SK-N-SH treated with all-trans-retinoic acid at 6 μM for 48 hours (cell line): ENCODE measurements at regions not wholly inside any gene's neighbourhood (a gene's known extent, or its start where the extent isn't known, plus 50 kb on each side); places are given as distances from the start of the nearest gene placed in this dataset.

ENCODE experiments used
- ATAC-seq: fragments of 200-7000 bp; cut with Tn5 transposase; 3 replicates; pipeline ENCODE4 v1.9.1; 2020; ENCODE audit warnings: mild to moderate bottlenecking, moderate library complexity
- BACH2 ChIP-seq: fragments of 250-450 bp; sonication (Bioruptor Pico); IDR thresholded peaks from 2 replicates; pipeline ENCODE4 v1.9.0; 2021; ENCODE audit warnings: mild to moderate bottlenecking, borderline replicate concordance
- CREB5 ChIP-seq: fragments of 250-450 bp; sonication (Bioruptor Pico); IDR thresholded peaks from 2 replicates; pipeline ENCODE4 v1.5.1; 2020; ENCODE audit warnings: low read depth, mild to moderate bottlenecking, moderate library complexity
- CSDC2 ChIP-seq: fragments of 250-450 bp; sonication (Bioruptor Pico); IDR thresholded peaks from 2 replicates; pipeline ENCODE4 v1.5.0; 2020; ENCODE audit warnings: mild to moderate bottlenecking, moderate library complexity
- ESRRG ChIP-seq: fragments of 250-450 bp; sonication (Bioruptor Pico); IDR thresholded peaks from 2 replicates; pipeline ENCODE4 v1.6.1; 2021; ENCODE audit warnings: mild to moderate bottlenecking
- GLIS3 ChIP-seq: fragments of 250-450 bp; sonication (Bioruptor Pico); IDR thresholded peaks from 2 replicates; pipeline ENCODE4 v1.5.0; 2020; ENCODE audit warnings: mild to moderate bottlenecking, moderate library complexity
- ISL1 ChIP-seq: fragments of 250-450 bp; sonication (Bioruptor Pico); IDR thresholded peaks from 2 replicates; pipeline ENCODE4 v2.1.2; 2022; ENCODE audit warnings: mild to moderate bottlenecking, moderate library complexity
- PPARA ChIP-seq: fragments of 250-450 bp; sonication (Bioruptor Pico); IDR thresholded peaks from 2 replicates; pipeline ENCODE4 v1.5.0; 2020; ENCODE audit warnings: mild to moderate bottlenecking, borderline replicate concordance
- RARB ChIP-seq: fragments of 250-450 bp; sonication (Bioruptor Pico); IDR thresholded peaks from 2 replicates; pipeline ENCODE4 v1.8.0; 2021; ENCODE audit warnings: mild to moderate bottlenecking, moderate library complexity
- SNAI2 ChIP-seq: fragments of 250-450 bp; sonication (Bioruptor Pico); IDR thresholded peaks from 2 replicates; pipeline ENCODE4 v1.5.0; 2020; ENCODE audit warnings: mild to moderate bottlenecking, moderate library complexity
- TCF4 ChIP-seq: fragments of 250-450 bp; sonication (Bioruptor Pico); IDR thresholded peaks from 2 replicates; pipeline ENCODE4 v1.8.0; 2021; ENCODE audit warnings: mild to moderate bottlenecking, moderate library complexity, borderline replicate concordance
- TOX ChIP-seq: fragments of 250-450 bp; sonication (Bioruptor Pico); IDR thresholded peaks from 2 replicates; pipeline ENCODE4 v1.8.0; 2021; ENCODE audit warnings: mild to moderate bottlenecking, moderate library complexity, borderline replicate concordance
- ZFP3 ChIP-seq: fragments of 250-450 bp; sonication (Bioruptor Pico); IDR thresholded peaks from 2 replicates; pipeline ENCODE4 v1.5.0; 2020; ENCODE audit warnings: mild to moderate bottlenecking, moderate library complexity
- ZFP30 ChIP-seq: fragments of 450-650 bp; formaldehyde crosslinking; IDR thresholded peaks from 2 replicates; pipeline ENCODE4 v1.5.0; 2022; ENCODE audit warnings: mild to moderate bottlenecking, moderate library complexity
- ZNF565 ChIP-seq: fragments of 450-650 bp; formaldehyde crosslinking; conservative IDR thresholded peaks from 2 replicates; pipeline ENCODE4 v1.5.0; 2020; ENCODE audit warnings: low read depth, mild to moderate bottlenecking, moderate library complexity
- ZNF70 ChIP-seq: fragments of 450-650 bp; formaldehyde crosslinking; IDR thresholded peaks from 2 replicates; pipeline ENCODE4 v1.5.0; 2020; ENCODE audit warnings: mild to moderate bottlenecking, moderate library complexity
- ZNF8 ChIP-seq: fragments of 450-650 bp; formaldehyde crosslinking; IDR thresholded peaks from 2 replicates; pipeline ENCODE4 v1.5.0; 2020; ENCODE audit warnings: mild to moderate bottlenecking, moderate library complexity
- TF ChIP-seq, protein P1 (sequence below): fragments of 250-450 bp; sonication (Bioruptor Pico); IDR thresholded peaks from 2 replicates; pipeline ENCODE4 v1.8.0; 2021; ENCODE audit warnings: low read depth, mild to moderate bottlenecking, moderate library complexity, borderline replicate concordance
- TF ChIP-seq, protein P2 (sequence below): fragments of 250-450 bp; sonication (Bioruptor Pico); IDR thresholded peaks from 2 replicates; pipeline ENCODE4 v1.8.0; 2020; ENCODE audit warnings: mild to moderate bottlenecking, moderate library complexity, borderline replicate concordance
- TF ChIP-seq, protein P3 (sequence below): fragments of 250-450 bp; sonication (Bioruptor Pico); IDR thresholded peaks from 2 replicates; pipeline ENCODE4 v1.5.1; 2021; ENCODE audit warnings: mild to moderate bottlenecking, moderate library complexity

- TF ChIP-seq CSDC2 (CRISPR knock-in tag) = no peak
- no peak for TF ChIP-seq ESRRG (CRISPR knock-in tag)
- TF ChIP-seq ZNF8 (CRISPR knock-in tag) = no peak
- TF ChIP-seq TCF4 (CRISPR knock-in tag) = no peak
- TF ChIP-seq GLIS3 (CRISPR knock-in tag) = no peak
- no peak for TF ChIP-seq ZNF70 (CRISPR knock-in tag)
- TF ChIP-seq PPARA (CRISPR knock-in tag) = no peak
- TF ChIP-seq, protein P1, sequence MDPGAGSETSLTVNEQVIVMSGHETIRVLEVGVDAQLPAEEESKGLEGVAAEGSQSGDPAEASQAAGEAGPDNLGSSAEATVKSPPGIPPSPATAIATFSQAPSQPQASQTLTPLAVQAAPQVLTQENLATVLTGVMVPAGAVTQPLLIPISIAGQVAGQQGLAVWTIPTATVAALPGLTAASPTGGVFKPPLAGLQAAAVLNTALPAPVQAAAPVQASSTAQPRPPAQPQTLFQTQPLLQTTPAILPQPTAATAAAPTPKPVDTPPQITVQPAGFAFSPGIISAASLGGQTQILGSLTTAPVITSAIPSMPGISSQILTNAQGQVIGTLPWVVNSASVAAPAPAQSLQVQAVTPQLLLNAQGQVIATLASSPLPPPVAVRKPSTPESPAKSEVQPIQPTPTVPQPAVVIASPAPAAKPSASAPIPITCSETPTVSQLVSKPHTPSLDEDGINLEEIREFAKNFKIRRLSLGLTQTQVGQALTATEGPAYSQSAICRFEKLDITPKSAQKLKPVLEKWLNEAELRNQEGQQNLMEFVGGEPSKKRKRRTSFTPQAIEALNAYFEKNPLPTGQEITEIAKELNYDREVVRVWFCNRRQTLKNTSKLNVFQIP = no peak
- TF ChIP-seq, protein P2, sequence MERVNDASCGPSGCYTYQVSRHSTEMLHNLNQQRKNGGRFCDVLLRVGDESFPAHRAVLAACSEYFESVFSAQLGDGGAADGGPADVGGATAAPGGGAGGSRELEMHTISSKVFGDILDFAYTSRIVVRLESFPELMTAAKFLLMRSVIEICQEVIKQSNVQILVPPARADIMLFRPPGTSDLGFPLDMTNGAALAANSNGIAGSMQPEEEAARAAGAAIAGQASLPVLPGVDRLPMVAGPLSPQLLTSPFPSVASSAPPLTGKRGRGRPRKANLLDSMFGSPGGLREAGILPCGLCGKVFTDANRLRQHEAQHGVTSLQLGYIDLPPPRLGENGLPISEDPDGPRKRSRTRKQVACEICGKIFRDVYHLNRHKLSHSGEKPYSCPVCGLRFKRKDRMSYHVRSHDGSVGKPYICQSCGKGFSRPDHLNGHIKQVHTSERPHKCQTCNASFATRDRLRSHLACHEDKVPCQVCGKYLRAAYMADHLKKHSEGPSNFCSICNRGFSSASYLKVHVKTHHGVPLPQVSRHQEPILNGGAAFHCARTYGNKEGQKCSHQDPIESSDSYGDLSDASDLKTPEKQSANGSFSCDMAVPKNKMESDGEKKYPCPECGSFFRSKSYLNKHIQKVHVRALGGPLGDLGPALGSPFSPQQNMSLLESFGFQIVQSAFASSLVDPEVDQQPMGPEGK (CRISPR knock-in tag) = no peak
- no peak for TF ChIP-seq ZFP3 (CRISPR knock-in tag)
- no peak for TF ChIP-seq BACH2
- TF ChIP-seq, all 23 proteins: peak for 0
- ATAC-seq = no peak
These were observed 88.9 kb upstream of the FRMD6 start for GRCh38 chr14:51562816-51563215.

- TF ChIP-seq ZNF8 (CRISPR knock-in tag) (no peak), CSDC2 (CRISPR knock-in tag) (no peak), ISL1 (CRISPR knock-in tag) (no peak), ESRRG (CRISPR knock-in tag) (no peak), CREB5 (no peak), TOX (no peak), ZNF565 (CRISPR knock-in tag) (no peak), ZNF70 (CRISPR knock-in tag) (no peak), PPARA (CRISPR knock-in tag) (no peak), RARB (CRISPR knock-in tag) (no peak), TCF4 (CRISPR knock-in tag) (no peak), GLIS3 (CRISPR knock-in tag) (no peak)
- TF ChIP-seq, protein P3, sequence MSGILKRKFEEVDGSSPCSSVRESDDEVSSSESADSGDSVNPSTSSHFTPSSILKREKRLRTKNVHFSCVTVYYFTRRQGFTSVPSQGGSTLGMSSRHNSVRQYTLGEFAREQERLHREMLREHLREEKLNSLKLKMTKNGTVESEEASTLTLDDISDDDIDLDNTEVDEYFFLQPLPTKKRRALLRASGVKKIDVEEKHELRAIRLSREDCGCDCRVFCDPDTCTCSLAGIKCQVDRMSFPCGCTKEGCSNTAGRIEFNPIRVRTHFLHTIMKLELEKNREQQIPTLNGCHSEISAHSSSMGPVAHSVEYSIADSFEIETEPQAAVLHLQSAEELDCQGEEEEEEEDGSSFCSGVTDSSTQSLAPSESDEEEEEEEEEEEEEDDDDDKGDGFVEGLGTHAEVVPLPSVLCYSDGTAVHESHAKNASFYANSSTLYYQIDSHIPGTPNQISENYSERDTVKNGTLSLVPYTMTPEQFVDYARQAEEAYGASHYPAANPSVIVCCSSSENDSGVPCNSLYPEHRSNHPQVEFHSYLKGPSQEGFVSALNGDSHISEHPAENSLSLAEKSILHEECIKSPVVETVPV = no peak
- TF ChIP-seq, protein P1 = no peak
These were observed 88.2 kb upstream of the FRMD6 start for GRCh38 chr14:51563560-51563959.

GRCh38 chr14:51564460-51564859 is 87.2 kb upstream of the FRMD6 start:
- no peak for ATAC-seq
- TF ChIP-seq ESRRG (CRISPR knock-in tag) = no peak
- no peak for TF ChIP-seq ZFP30
- TF ChIP-seq ZFP3 (CRISPR knock-in tag) = no peak
- no peak for TF ChIP-seq ZNF70 (CRISPR knock-in tag)

More at GRCh38 chr14:51563560-51563959, 88.2 kb upstream of the FRMD6 start:
- ATAC-seq = no peak

- ATAC-seq = no peak
- TF ChIP-seq, protein P3 = no peak
- TF ChIP-seq CSDC2 (CRISPR knock-in tag) (no peak), SNAI2 (CRISPR knock-in tag) (no peak), CREB5 (no peak), RARB (CRISPR knock-in tag) (no peak), ZFP3 (CRISPR knock-in tag) (no peak), ZNF70 (CRISPR knock-in tag) (no peak)
These were observed 86.6 kb upstream of the FRMD6 start for GRCh38 chr14:51564986-51565604.
